HG03045 (cell line): ENCODE measurements at regions not wholly inside any gene's neighbourhood (a gene's known extent, or its start where the extent isn't known, plus 50 kb on each side); places are given as distances from the start of the nearest gene placed in this dataset.

Experiments
- ATAC-seq: cut with Tn5 transposase; IDR thresholded peaks from one replicate; pipeline ENCODE4 v1.9.1; 2021; ENCODE audit warnings: mild to moderate bottlenecking, moderate library complexity; ENCODE audit not compliant: unreplicated experiment

- ATAC-seq = no peak
These were observed 2126.9 kb upstream of the CELF4 start for GRCh38 chr18:39692367-39693015.

GRCh38 chr18:39685303-39685902 lies 2119.8 kb upstream of the CELF4 start:
- no peak for ATAC-seq

GRCh38 chr18:39681061-39681460 lies 2115.5 kb upstream of the CELF4 start:
- no peak for ATAC-seq

GRCh38 chr18:39675906-39676305 lies 2110.3 kb upstream of the CELF4 start:
- no peak for ATAC-seq

- ATAC-seq = no peak
These were observed 2109.8 kb upstream of the CELF4 start for GRCh38 chr18:39675368-39675767.

- ATAC-seq = no peak
These were observed 2106.6 kb upstream of the CELF4 start for GRCh38 chr18:39672171-39672570.

- no peak for ATAC-seq
These were observed 2102.3 kb upstream of the CELF4 start for GRCh38 chr18:39667905-39668304.

GRCh38 chr18:39666541-39666940 lies 2100.9 kb upstream of the CELF4 start:
- no peak for ATAC-seq

GRCh38 chr18:39661856-39662366 lies 2096.3 kb upstream of the CELF4 start:
- no peak for ATAC-seq

- no peak for ATAC-seq
These were observed 2094.5 kb upstream of the CELF4 start for GRCh38 chr18:39660141-39660540.

- ATAC-seq = no peak
These were observed 2089.7 kb upstream of the CELF4 start for GRCh38 chr18:39655341-39655740.

- no peak for ATAC-seq
These were observed 2087.6 kb upstream of the CELF4 start for GRCh38 chr18:39653221-39653620.

GRCh38 chr18:39648616-39649015 lies 2083.0 kb upstream of the CELF4 start:
- ATAC-seq = no peak

GRCh38 chr18:39647627-39648534 lies 2082.3 kb upstream of the CELF4 start:
- ATAC-seq = no peak

- ATAC-seq = no peak
These were observed 2072.6 kb upstream of the CELF4 start for GRCh38 chr18:39638224-39638623.

GRCh38 chr18:39636931-39637330 lies 2071.3 kb upstream of the CELF4 start:
- ATAC-seq = no peak

GRCh38 chr18:39635966-39636365 lies 2070.4 kb upstream of the CELF4 start:
- ATAC-seq = no peak

GRCh38 chr18:39635192-39635591 lies 2069.6 kb upstream of the CELF4 start:
- ATAC-seq = no peak

GRCh38 chr18:39627936-39628335 lies 2062.3 kb upstream of the CELF4 start:
- no peak for ATAC-seq

- no peak for ATAC-seq
These were observed 2059.4 kb upstream of the CELF4 start for GRCh38 chr18:39624961-39625360.

- no peak for ATAC-seq
These were observed 2056.8 kb upstream of the CELF4 start for GRCh38 chr18:39622431-39622830.
